WTC11 (cell line): ENCODE measurements at regions not wholly inside any gene's neighbourhood (a gene's known extent, or its start where the extent isn't known, plus 50 kb on each side); places are given as distances from the start of the nearest gene placed in this dataset.

ENCODE experiments used
- ATAC-seq: fragments of 200-7000 bp; cut with Tn5 transposase; 2 replicates; pipeline ENCODE4 v1.10.0; 2021; ENCODE audit warnings: mild to moderate bottlenecking, moderate library complexity
- CTCF ChIA-PET: fragments of 300-600 bp; sonication (Branson Sonifier 250); formaldehyde crosslinking; loops from one replicate; lab custom pipeline; 2021; ENCODE audit warnings: antibody characterized with exemption; lab: Charles Lee
- POLR2A ChIA-PET: fragments of 350-600 bp; sonication (Branson Sonifier 250); formaldehyde crosslinking; loops from one replicate; lab custom pipeline; 2021; ENCODE audit warnings: antibody characterized with exemption; lab: Charles Lee
- DNase-seq: peaks from one replicate; pipeline ENCODE4 v3.0.0; 2021; ENCODE audit warnings: low spot score
- H3K27ac Mint-ChIP-seq: 2 replicates; pipeline ENCODE4 v1.8.0; 2021; ENCODE audit warnings: mixed read lengths
- H3K27me3 Mint-ChIP-seq: 2 replicates; pipeline ENCODE4 v1.8.0; 2021; ENCODE audit warnings: low read depth, mild to moderate bottlenecking, moderate library complexity, mixed read lengths
- H3K36me3 Mint-ChIP-seq: 2 replicates; pipeline ENCODE4 v1.8.0; 2021; ENCODE audit warnings: mixed read lengths
- H3K4me1 Mint-ChIP-seq: 2 replicates; pipeline ENCODE4 v1.8.0; 2022; ENCODE audit warnings: mixed read lengths
- H3K4me3 Mint-ChIP-seq: 2 replicates; pipeline ENCODE4 v1.8.0; 2021; ENCODE audit warnings: mild to moderate bottlenecking, moderate library complexity, mixed read lengths
- H3K9me3 Mint-ChIP-seq: 2 replicates; pipeline ENCODE4 v1.8.0; 2021; ENCODE audit warnings: mixed read lengths
- AFF4 ChIP-seq: sonication (generic); formaldehyde crosslinking; IDR thresholded peaks from 2 replicates; pipeline ENCODE4 v1.8.1; 2023; ENCODE audit warnings: mild to moderate bottlenecking, missing genetic modification reagents, borderline replicate concordance
- CREB1 ChIP-seq: sonication (generic); formaldehyde crosslinking; IDR thresholded peaks from 2 replicates; pipeline ENCODE4 v1.8.0; 2023; ENCODE audit warnings: mild to moderate bottlenecking, missing genetic modification reagents
- E2F4 ChIP-seq: sonication (generic); formaldehyde crosslinking; IDR thresholded peaks from 2 replicates; pipeline ENCODE4 v1.8.1; 2022; ENCODE audit warnings: low read depth, mild to moderate bottlenecking, moderate library complexity, missing genetic modification reagents, borderline replicate concordance
- ELF4 ChIP-seq: sonication (generic); formaldehyde crosslinking; IDR thresholded peaks from 2 replicates; pipeline ENCODE4 v1.8.1; 2022; ENCODE audit warnings: low read depth, mild to moderate bottlenecking, moderate library complexity, missing genetic modification reagents
- FOXJ3 ChIP-seq: sonication (generic); formaldehyde crosslinking; IDR thresholded peaks from 2 replicates; pipeline ENCODE4 v1.9.0; 2021; ENCODE audit warnings: missing genetic modification reagents, mild to moderate bottlenecking, borderline replicate concordance
- FOXP1 ChIP-seq: sonication (generic); formaldehyde crosslinking; IDR thresholded peaks from 2 replicates; pipeline ENCODE4 v1.8.0; 2022; ENCODE audit warnings: missing genetic modification reagents, mild to moderate bottlenecking, moderate library complexity, borderline replicate concordance
- GTF2I ChIP-seq: fragments of 250-450 bp; sonication (Bioruptor Pico); conservative IDR thresholded peaks from 2 replicates; pipeline ENCODE4 v1.4.0; 2021; ENCODE audit warnings: mild to moderate bottlenecking
- IRF1 ChIP-seq: sonication (generic); formaldehyde crosslinking; IDR thresholded peaks from 2 replicates; pipeline ENCODE4 v1.8.0; 2023; ENCODE audit warnings: missing genetic modification reagents
- JAZF1 ChIP-seq: fragments of 250-450 bp; sonication (Bioruptor Pico); IDR thresholded peaks from 2 replicates; pipeline ENCODE4 v1.9.0; 2021; ENCODE audit warnings: moderate library complexity, mild to moderate bottlenecking, inconsistent platforms
- NR1H2 ChIP-seq: sonication (generic); formaldehyde crosslinking; IDR thresholded peaks from 2 replicates; pipeline ENCODE4 v1.9.0; 2021; ENCODE audit warnings: mild to moderate bottlenecking, moderate library complexity, missing genetic modification reagents
- SOX15 ChIP-seq: fragments of 250-450 bp; sonication (Bioruptor Pico); IDR thresholded peaks from 2 replicates; pipeline ENCODE4 v1.9.0; 2021; ENCODE audit warnings: mild to moderate bottlenecking
- ZNF416 ChIP-seq: fragments of 250-450 bp; sonication (Bioruptor Pico); IDR thresholded peaks from 2 replicates; pipeline ENCODE4 v1.9.0; 2021; ENCODE audit warnings: mild to moderate bottlenecking, inconsistent platforms
- ZNF423 ChIP-seq: fragments of 250-450 bp; sonication (Bioruptor Pico); IDR thresholded peaks from 2 replicates; pipeline ENCODE4 v2.1.2; 2022; ENCODE audit warnings: mild to moderate bottlenecking, moderate library complexity
- ZNF425 ChIP-seq: fragments of 250-450 bp; sonication (Bioruptor Pico); conservative IDR thresholded peaks from 2 replicates; pipeline ENCODE4 v1.9.0; 2021; ENCODE audit warnings: mild to moderate bottlenecking
- ZNF512 ChIP-seq: sonication (generic); formaldehyde crosslinking; IDR thresholded peaks from 2 replicates; pipeline ENCODE4 v1.8.1; 2022; ENCODE audit warnings: missing genetic modification reagents, borderline replicate concordance
- ZNF671 ChIP-seq: fragments of 250-450 bp; sonication (Bioruptor Pico); IDR thresholded peaks from 2 replicates; pipeline ENCODE4 v1.8.0; 2021; ENCODE audit warnings: mild to moderate bottlenecking
- ZSCAN18 ChIP-seq: fragments of 250-450 bp; sonication (Bioruptor Pico); IDR thresholded peaks from 2 replicates; pipeline ENCODE4 v2.1.2; 2022; ENCODE audit warnings: mild to moderate bottlenecking, moderate library complexity

GRCh38 chr14:101223127-101223526 lies 319.6 kb upstream of the RTL1 start:
- TF ChIP-seq CREB1 (CRISPR knock-in tag) (no peak), ZNF423 (CRISPR knock-in tag) (peak; percentile 45; the same call in 1 of the 2 replicates), FOXP1 (CRISPR knock-in tag) (no peak)
- Mint-ChIP-seq H3K4me1 (peaks cover 25% of the 10 kb centered on the region), H3K36me3 (no peaks in the 10 kb centered on the region), H3K9me3 (no peaks in the 10 kb centered on the region), H3K4me3 (peak overlapping the region; percentile 15), H3K27ac (no peak overlapping the region; the same call in 1 of the 2 replicates), H3K27me3 (peaks cover 38% of the 10 kb centered on the region)
- CTCF ChIA-PET = interaction anchor here (0.6 to 1.7 kb wide), 6 partner anchors 11 to 317 kb away, joined by 3 to 7 read pairs (median 4); no protein-coding TSS in a partner anchor
- POLR2A ChIA-PET = no interaction called here
- no peak for DNase-seq
- peak; percentile 87 for ATAC-seq

- ATAC-seq (no peak), DNase-seq (no peak)
- Mint-ChIP-seq H3K36me3 (no peaks in the 10 kb centered on the region), H3K27me3 (peaks cover 38% of the 10 kb centered on the region), H3K27ac (no peak overlapping the region)
- no peak for TF ChIP-seq CREB1 (CRISPR knock-in tag)
- TF ChIP-seq ZNF416 = no peak
- peak; percentile 19; the same call in 1 of the 2 replicates for TF ChIP-seq GTF2I
- TF ChIP-seq NR1H2 = no peak
- TF ChIP-seq ZNF425 (CRISPR knock-in tag) = no peak
- TF ChIP-seq, all 79 proteins: peak for 1
- ChIA-PET POLR2A (no interaction called here), CTCF (interaction anchor here (1.6 to 1.7 kb wide), 3 partner anchors 12 to 317 kb away, joined by 4 to 7 read pairs (median 5); no protein-coding TSS in a partner anchor)
- Mint-ChIP-seq H3K9me3 (no peaks in the 10 kb centered on the region), H3K4me1 (peaks cover 25% of the 10 kb centered on the region), H3K4me3 (no peak overlapping the region)
Measured at GRCh38 chr14:101223561-101224162, 320.1 kb upstream of the RTL1 start.

- H3K36me3 Mint-ChIP-seq = no peaks in the 10 kb centered on the region
- POLR2A ChIA-PET = no interaction called here
Measured at GRCh38 chr14:101224356-101225156, 321.0 kb upstream of the RTL1 start.

More at GRCh38 chr14:101224356-101225156, 321.0 kb upstream of the RTL1 start:
- Mint-ChIP-seq H3K27ac (no peak overlapping the region), H3K9me3 (no peaks in the 10 kb centered on the region), H3K27me3 (peaks cover 38% of the 10 kb centered on the region), H3K4me3 (no peak overlapping the region), H3K4me1 (peaks cover 27% of the 10 kb centered on the region)
- no peak for ATAC-seq
- CTCF ChIA-PET = interaction anchor here (0.6 to 1.0 kb wide), 3 partner anchors 11 to 318 kb away, joined by 3 to 5 read pairs (median 3); no protein-coding TSS in a partner anchor
- DNase-seq = no peak
- TF ChIP-seq ELF4 (no peak), ZNF671 (no peak), IRF1 (CRISPR knock-in tag) (no peak), JAZF1 (CRISPR knock-in tag) (no peak), ZNF512 (CRISPR knock-in tag) (no peak), SOX15 (CRISPR knock-in tag) (no peak), FOXJ3 (no peak), ZSCAN18 (CRISPR knock-in tag) (no peak), AFF4 (CRISPR knock-in tag) (no peak), E2F4 (CRISPR knock-in tag) (no peak)
